ENCODE measurements at regions not wholly inside any gene's neighbourhood (a gene's known extent, or its start where the extent isn't known, plus 50 kb on each side); places are given as distances from the start of the nearest gene placed in this dataset.

DNA sequence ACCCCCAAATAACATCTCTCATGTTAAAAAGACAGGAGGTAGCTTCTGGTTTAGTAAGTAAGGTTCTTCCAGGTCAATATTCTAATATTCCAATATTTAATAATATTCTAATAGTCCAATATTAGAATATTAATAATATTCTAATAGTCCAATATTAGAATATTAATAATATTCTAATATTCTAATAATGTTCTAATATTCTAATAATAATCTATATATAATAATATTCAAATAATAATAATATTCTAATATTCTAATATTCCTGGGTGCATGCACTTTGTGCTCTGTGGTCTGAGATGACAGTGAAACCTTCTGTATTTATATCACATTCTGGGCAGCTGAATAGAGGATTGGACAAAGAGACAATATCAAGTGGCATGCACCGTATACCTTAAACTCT is 96.1 kb downstream of the PCDH10 start:
- DNase-seq (ENCODE audit: low spot score) (no peak), ATAC-seq (ENCODE audit: insufficient number of reproducible peaks, low FRiP score, low read depth) (no peak)
- TF ChIP-seq, protein P1, sequence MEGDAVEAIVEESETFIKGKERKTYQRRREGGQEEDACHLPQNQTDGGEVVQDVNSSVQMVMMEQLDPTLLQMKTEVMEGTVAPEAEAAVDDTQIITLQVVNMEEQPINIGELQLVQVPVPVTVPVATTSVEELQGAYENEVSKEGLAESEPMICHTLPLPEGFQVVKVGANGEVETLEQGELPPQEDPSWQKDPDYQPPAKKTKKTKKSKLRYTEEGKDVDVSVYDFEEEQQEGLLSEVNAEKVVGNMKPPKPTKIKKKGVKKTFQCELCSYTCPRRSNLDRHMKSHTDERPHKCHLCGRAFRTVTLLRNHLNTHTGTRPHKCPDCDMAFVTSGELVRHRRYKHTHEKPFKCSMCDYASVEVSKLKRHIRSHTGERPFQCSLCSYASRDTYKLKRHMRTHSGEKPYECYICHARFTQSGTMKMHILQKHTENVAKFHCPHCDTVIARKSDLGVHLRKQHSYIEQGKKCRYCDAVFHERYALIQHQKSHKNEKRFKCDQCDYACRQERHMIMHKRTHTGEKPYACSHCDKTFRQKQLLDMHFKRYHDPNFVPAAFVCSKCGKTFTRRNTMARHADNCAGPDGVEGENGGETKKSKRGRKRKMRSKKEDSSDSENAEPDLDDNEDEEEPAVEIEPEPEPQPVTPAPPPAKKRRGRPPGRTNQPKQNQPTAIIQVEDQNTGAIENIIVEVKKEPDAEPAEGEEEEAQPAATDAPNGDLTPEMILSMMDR (IDR thresholded peaks at IDR 0.05) = no peak
- no peaks in the 10 kb centered on the region for H3K4me1 ChIP-seq (ENCODE audit: control insufficient read depth in 1 of 2, low read depth in 2 of 2)
- no peaks in the 10 kb centered on the region for H3K36me3 ChIP-seq
- no peaks in the 10 kb centered on the region for H3K27me3 ChIP-seq (replicated peaks; ENCODE audit: insufficient read depth)
- H3K4me3 ChIP-seq = no peak overlapping the region
- no peak overlapping the region for H3K27ac ChIP-seq
- H3K9me3 ChIP-seq = no peaks in the 10 kb centered on the region

All from thoracic aorta (tissue), 2 donors.